GM19351 (cell line): ENCODE measurements at regions not wholly inside any gene's neighbourhood (a gene's known extent, or its start where the extent isn't known, plus 50 kb on each side); places are given as distances from the start of the nearest gene placed in this dataset.

Experiments
- ATAC-seq: cut with Tn5 transposase; IDR thresholded peaks from one replicate; pipeline ENCODE4 v1.9.1; 2021; ENCODE audit warnings: mild to moderate bottlenecking, moderate library complexity; ENCODE audit not compliant: unreplicated experiment

DNA sequence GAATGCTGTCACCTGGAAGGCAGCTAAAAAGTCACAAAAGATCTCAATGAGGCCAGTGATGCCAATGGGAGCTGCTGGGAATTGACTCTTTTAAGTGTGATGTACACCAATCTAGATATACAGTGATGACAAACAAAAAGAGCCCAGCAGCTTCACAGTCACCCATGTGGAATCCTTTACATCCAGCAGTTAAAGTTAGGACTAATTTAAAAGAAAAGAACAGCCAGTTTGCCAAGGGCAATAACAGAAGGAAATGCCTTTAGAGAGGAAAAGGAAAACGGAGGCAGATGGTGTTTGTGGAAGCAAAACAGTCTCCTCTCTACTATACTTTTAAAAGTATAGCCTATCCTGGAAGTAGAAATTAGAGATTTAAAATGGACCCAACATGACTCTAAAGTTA lies 873.5 kb downstream of the EPHA7 start:
- no peak for ATAC-seq

DNA sequence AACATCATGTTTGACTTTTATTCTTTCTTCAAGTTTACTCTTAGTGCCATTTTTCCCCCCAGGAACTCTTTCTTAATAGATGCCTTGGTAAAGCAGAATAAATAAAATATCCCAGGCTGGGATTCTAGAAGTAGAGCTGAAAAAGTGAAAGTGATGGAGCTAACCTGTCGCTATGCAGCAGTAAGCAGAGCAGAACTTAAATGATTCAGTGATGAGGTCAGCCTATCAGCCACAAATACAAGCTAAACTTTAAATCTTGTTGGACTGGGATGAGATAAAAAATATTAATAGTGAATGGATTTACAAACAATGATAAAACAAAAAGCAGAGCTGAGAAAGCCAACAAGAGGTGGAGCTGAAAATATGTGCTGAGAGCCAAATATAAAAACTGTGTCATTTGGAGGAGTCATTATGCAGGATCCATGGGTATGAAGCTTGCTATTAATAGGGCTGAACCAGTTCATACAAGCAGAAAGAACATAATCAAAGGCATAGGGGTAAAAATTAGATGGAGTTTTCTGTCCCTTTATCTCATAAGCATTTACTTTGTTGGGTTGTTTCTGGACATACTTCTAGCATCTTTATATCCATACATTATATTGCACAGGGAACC lies 877.8 kb downstream of the EPHA7 start:
- no peak for ATAC-seq

DNA sequence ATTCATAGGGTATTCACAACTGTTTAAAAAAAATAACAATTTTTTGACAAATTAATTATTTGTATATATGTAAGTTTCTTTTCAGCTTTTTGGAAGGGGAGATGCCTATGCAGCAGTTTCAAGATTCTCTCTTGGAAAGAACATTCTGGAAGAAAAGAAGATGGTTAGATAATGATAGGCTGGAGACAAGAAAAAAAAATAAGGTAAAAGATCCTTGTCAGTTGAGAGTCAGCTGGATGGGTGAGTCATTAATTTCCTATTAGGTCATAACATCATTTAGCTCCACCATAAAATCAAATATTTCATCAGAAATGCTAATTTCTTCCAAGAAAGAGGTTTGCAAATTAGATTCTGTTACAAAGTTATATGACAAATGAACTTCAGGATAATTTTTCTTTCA lies 880.4 kb downstream of the EPHA7 start:
- no peak for ATAC-seq

DNA sequence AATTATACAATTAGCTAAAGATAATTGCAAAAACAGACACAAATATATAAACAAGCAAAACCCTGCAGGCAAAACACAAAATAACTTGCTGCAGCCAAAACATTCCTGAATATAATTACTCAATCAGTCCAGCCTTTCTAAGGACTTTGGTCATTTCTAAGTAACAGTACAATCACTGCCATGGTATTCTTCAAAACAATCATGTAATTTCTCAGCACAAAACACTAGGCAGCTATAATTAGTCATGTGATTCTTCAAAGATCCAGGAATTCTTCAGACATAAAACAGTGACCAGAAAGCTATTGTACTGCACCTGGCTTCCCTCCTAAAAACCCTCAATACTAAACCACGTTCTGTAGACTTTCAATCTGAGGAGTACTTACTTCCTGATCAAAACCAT lies 881.1 kb downstream of the EPHA7 start:
- ATAC-seq, result no peak

DNA sequence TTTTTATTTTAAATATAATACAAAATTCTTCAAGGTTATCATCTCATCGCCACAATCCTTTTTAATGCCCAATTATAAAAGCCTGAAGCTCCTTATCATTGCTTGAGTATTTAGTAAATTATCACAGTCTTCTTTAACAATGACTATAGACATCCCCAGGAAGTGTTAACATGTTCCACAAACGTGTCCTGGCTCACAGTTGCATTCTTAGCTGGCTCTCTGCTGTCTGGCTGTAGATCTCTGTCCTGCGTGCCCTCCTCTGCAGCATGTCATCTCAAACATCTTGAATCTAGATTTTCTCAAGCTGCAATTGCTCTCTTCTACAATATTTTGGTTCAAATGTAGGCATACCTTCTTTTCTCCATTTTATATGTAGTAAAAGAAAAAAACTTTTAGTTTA lies 885.2 kb downstream of the EPHA7 start:
- ATAC-seq, result no peak

DNA sequence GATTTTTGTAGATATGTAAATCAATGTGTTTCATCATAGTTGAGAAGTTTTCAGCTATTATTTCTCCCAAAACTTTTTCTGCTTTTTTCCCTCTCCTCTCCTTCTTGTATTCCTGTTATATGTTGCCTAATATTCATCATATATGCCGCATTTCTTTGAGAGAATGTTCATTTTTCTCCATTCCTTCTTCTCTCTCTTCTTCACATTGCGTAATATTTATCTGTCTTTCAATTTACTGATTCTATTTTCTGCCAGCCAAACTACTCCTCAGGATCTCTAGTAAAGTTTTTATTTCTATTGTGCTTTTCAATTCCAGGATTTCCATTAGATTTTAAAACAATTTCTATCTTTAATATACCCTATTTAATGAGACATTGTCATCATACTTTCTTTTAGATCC lies 896.8 kb downstream of the EPHA7 start:
- ATAC-seq, result no peak

DNA sequence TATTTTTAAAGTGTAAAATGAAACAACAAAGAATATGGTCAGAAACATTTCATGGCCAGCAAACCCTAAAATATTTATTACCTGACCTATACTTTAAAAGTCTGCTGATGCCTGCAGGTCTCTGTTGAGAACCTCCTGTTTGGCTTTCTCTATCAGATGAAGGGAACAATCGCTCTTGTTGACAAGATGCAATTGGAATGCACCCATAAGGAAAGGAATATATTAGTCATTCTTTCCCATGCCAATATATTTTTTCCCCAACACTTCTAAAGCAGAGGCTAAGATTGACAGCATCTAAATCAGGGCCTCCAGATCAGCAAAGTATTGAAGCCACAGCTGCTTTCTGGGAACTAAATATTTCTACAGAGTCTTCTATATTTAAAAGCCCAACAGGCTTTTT lies 897.8 kb downstream of the EPHA7 start:
- no peak for ATAC-seq

DNA sequence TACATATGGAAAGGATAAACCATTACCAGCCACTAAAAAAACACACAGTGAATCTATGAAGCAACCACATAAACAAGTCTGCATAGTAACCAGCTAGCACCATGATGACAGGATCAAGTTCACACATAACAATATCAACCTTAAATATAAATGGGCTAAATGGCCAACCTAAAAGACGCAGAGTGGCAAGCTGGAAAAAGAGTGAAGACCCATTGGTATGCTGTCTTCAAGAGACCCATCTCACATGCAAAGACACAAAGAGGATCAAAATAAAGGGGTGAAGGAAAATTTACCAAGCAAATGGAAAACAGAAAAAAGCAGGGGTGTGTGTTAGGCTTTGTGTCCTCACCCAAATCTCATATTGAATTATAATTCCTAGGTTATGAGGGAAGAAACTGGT lies 909.2 kb downstream of the EPHA7 start:
- ATAC-seq, result no peak

DNA sequence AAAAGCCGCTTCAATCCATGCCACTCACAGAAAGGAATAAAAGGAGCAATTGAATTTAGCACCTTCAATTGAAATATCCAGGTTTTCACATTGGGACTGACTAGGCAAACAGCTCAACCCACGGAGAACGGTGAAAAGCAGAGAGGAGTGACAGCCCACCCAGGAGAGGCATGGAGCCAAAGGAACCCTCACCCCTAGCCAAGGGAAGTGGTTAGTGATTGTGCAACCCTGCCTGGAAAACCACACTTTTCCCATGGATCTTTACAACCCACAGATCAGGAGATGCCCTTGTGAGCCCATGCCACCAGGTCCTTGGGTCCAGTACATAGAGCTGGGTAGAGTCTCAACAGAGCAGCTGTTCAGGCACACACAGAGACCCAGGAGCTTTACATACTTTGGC lies 911.8 kb downstream of the EPHA7 start:
- no peak for ATAC-seq

DNA sequence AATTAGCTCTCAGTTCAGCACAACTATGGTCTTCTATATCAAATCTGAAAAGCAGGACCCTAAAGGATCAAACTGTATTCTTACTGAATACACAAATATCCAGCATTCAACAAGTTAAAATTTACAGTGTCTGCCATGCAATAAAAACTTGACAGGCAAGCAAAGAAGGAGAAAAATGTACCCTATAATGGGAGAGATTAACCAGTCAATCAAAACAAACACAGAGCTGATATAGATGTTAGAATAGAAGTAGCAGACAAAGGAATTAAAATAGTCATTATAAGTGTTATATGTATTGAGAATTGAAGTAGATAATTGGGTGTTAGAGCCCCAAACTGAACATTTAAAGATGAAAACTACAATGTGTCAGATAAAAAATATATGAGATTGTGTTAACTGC lies 914.9 kb downstream of the EPHA7 start:
- ATAC-seq, result no peak

DNA sequence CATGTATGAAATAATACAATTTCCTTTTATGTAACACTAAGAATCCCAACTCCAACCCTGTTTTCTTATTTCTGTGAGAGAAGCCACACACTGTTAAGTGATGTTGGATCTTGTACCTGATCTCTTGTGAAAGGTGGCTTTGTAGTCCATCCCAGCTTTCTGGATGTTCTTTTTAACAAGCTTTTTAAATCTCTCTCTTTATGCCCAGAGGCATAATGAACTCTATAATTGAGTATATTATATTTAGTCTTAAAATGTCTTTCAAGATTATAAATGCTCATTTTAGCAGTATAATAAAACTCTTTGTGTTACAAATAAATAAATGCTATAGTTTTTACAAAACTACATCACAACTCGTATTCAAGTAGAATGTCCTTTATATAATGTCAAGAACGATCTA lies 922.1 kb downstream of the EPHA7 start:
- ATAC-seq, result no peak

DNA sequence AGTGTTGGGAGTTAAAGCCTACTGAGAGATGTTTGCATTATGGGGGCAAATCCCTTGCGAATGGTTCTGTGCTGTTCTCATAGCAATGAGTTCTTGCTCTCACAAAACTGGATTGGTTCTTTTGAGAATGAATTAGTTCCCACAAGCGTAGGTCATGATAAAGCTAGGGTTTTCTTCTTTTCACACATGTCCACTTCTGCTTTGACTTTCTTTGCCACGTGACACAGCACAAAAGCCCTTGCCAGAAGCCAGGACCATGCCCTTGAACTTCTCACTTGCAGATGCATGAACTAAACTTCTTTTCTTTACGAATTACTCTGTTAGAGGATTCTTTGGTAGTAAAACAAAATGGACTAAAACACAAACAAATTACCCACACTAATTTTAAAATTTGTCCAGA lies 922.8 kb downstream of the EPHA7 start:
- ATAC-seq, result no peak

DNA sequence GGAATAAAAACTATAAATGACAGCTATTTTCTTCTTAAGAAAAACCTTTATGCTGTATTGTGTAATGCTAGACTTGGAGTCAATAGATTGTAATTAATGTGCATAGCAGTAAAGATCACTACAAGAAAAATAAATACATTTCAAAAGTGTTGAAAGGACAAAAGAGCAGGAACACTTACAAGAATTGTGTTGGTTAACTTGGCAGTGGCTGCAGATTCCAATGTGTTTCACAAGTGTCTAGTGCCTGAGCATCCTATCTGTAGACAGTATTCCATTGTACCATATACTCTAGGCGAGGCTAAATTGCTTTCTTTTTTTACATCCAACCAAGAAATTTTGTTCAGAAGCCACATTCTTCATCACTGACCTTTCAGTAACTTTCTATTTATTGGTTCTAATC lies 924.1 kb downstream of the EPHA7 start:
- ATAC-seq, result no peak

DNA sequence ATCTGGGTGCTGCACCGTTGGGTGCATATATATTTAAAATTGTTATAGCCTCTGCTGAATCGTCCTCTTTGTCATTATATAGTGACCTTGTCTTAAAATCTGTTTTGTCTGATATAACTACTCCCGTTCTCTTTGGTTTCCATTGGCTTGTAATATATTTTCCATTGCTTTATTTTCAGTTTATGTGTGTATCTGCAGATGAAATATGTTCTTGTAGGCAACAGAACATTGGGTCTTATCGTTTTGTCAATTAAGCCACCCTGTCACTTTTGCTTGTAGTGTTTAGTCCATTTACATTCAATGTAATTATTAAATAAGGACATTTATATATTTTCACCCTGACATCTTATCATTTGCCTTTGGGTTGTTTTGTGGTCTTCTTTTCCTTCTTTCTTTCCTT lies 933.9 kb downstream of the EPHA7 start:
- no peak for ATAC-seq

DNA sequence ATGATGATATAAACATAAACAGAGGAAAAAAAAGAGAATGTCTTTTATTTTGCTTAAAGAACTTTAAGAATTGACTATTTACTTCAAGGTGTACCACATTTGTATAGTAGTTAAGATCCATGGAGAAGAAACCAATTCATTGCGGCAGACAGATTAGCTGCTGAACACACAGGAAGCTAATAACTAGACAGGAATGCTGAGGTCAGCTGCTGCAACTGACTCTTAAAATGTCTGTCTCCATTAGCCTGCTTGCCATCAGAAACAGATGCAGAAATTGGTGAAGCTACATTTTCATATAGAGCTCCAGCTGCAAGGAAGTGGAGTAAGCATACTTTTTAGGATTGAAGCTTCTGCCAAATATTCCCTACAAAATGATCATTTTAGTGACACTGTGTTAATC lies 939.5 kb downstream of the EPHA7 start:
- ATAC-seq, result no peak

DNA sequence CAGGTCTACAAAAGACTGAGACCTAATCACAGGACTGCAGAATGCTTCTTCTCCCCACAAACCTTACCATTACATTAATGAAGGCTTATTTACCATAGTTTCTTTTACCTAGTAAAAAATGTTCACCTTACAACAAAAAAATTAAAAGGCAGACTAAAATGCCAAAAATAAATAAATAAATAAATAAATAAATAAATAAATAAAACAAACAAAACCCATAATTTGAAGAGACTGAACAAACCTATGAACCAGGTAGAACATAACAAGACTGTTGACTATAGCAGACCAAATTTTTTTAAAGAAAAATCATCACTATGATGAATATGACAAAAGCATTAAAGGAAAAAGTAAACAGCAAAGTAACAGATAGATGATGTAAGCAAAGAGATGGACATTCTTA lies 946.3 kb downstream of the EPHA7 start:
- no peak for ATAC-seq

DNA sequence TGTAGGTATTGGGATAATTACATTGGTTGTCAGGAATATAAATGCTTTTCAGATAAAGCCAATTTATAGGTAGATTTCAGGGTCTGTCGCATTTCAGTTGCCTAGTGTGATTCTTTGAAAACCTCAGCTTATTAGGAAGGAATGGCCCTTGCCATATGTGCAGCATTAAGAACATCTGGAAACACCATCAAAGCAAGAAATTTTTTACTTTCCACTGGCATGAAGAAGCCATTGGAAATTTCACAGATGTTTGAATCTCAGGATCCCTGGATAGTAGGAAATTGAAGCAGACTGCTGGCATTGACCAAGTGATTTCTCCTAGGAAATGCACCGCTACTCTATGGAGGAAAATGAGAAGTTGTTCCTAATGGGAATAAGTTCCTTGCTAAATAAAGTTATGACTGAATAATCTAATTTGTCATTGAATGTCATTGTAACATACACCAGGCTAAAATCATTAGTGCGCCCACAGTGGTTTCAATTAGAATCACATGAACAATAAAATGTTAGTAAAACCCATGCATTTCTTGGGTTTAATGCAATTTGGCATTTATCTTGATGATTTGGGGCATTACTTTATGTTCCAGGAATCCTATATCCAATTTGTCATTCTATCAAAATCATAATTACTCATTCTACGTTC lies 950.1 kb downstream of the EPHA7 start:
- no peak for ATAC-seq

DNA sequence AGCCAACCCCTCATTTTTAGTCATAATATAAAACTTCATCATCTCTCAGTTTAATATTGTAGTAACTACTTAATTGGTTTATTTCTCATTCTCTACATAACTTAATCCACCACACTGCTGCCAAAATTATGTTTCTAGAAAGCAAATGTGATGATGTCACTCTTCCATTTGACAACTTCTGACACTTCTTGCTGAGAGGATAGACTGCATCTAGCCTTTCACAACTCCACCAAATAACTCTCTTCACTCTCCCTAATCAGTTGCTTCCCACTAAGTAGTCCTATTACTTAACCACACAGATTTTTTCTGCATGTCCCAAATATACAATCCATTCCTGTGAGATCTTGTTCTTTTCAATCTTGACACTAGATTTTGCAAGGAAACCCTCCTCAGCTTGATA lies 951.3 kb downstream of the EPHA7 start:
- no peak for ATAC-seq

DNA sequence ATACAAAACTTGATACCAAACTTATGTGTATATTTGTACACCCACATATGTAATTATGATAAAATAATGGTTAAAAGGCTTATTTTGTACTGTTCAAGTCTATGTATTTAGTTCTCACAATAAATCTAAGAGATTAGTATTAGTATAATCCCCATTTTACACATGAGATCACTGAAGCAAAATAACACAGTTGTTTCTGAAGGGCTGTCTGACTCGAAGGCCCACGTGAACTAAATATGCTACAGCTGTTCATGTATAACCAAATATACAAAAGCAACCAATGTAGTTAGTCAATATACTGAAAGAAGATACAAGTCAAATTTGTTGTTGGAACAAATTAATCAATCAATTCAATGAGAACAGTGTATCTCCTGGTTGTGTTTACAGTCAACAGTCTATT lies 959.2 kb downstream of the EPHA7 start:
- no peak for ATAC-seq

DNA sequence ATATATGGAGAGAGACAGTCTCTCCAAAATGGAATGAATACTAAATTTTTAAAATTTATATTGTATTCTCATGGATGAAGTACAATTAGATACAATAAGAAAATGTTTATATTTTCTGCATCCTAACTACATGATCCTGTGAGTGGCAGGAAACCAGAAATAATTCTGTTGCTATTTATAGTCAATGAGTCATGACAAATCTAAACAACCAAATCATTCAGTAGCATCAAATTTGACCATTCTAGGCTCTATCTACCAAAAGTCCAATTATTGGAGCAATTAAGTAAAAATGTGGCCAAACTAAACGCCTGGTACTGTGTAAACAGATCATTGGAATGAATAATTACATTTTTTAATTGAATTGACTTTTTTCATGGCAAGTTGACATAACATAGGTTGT lies 959.8 kb downstream of the EPHA7 start:
- no peak for ATAC-seq

DNA sequence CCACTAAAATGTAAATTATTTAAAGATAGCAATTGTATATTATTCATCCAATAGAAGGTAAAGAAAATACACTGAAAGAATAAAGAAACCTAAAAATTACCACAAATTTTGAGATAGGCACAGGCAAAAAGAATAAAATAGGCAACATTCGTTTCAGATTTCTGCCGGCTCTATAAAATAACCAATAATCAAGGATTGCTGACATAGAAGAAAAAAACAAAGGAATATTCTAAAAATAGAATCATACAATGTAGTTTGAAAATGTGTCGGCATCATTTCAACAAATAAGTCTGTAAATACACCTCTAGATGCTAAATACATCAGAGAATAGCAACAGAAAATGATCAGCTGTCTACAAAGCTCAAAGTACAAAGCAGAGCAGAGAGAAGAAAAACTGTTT lies 973.3 kb downstream of the EPHA7 start:
- ATAC-seq, result no peak

DNA sequence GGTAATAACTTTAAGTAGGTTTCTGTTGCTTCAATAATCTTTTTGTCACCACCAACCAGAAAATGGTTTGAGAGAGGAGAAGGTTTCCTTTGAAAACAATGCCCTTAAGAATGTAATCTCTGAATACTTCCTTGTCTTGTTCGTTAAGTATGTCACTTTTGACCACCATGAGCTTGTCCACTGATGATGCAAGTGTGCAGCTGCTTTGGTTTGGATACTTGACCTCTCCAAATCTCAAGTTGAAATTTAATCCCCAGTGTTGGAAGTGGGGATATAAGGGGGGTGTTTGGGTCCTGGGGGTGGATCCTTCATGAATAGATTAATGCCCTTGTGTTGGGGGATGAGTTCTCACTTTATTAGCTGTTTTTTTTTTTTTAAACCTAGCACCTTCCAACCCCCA lies 985.4 kb downstream of the EPHA7 start:
- no peak for ATAC-seq

DNA sequence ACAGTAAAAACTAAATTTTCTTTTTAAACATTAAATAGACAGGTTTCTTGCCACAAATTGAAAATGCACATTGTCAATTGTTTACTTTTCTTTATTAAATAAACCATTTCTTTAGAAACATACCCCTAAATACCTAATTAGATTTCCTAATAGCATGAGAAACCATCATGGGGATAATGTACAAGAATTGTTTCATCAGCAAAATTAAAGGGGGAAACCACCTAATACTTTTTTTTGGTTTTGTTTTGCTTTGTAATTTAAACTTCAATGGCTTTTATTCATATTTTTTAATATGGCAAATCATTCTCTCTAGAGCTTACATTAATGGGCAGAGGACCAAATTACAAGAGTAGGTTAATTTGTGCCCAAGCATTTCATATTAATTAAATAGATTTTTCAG lies 987.9 kb downstream of the EPHA7 start:
- ATAC-seq, result no peak
